ENCODE measurements at regions not wholly inside any gene's neighbourhood (a gene's known extent, or its start where the extent isn't known, plus 50 kb on each side); places are given as distances from the start of the nearest gene placed in this dataset.
"Not testable (repeated sequence)": the region's sequence is repeated elsewhere in the genome, so short reads cannot be mapped to it uniquely, and the experiment has no call there.

DNA sequence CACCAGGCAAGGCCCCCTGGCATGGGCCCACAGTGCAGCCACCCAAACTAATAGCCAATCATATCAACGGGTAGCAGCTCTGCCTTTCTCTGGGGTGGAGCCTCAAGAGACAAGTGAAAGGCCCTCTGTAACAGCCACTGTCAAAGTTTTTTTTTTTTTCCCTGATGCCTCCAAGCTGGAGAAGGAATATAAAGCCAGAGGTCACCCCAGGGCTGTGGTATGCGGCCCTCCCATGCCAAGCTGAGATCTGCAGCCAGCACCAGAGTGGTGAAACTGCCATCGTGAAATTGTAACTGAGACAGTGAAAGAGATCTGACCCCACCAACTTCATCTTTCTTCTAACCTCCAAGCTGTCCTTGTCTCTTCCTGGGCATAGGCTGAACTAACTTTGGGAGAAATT, 407.0 kb downstream of the KLHL4 start:
- DNase-seq (ENCODE audit: low read depth in 1 of 2, low spot score in 1 of 2) = no peak

DNA sequence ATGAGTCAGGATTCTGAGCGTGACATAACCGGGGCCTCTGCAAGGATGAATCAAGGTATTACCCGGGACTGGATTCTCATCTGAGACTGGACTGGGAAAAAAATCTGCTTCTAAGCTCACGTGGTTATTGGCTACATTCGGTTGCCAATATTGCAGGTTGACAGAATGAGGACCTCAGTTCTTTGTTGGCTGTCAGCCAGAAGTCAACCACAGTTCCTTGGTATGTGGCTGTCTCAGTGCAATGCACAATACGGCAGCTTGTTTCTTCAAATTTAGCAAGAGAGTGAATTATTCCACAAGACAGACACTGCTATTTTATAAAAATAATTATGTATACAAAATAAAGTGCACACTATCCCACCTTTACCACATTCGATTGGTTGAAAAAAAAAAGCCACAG, 424.2 kb downstream of the KLHL4 start:
- no peak for DNase-seq (ENCODE audit: low read depth in 1 of 2, low spot score in 1 of 2)

DNA sequence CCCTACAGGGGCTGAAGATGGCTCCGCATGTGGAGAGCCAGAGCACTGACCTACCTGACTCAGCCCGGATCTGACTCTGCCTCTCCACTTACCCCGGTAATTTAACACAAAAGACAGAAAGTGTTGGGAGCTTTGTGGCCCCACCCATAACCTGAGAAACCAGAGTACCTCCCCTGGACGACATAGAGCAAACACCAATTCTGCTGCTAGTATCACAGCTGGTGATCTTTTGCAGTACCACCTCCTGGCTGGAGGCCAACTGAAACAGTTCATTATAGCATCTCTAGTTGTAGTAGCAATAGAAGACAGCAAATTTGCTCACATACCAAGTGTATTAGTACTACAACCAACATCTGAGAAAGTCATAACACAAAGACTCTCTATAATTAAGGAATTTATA, 443.9 kb downstream of the KLHL4 start:
- no peak for DNase-seq (ENCODE audit: low read depth in 1 of 2, low spot score in 1 of 2)

DNA sequence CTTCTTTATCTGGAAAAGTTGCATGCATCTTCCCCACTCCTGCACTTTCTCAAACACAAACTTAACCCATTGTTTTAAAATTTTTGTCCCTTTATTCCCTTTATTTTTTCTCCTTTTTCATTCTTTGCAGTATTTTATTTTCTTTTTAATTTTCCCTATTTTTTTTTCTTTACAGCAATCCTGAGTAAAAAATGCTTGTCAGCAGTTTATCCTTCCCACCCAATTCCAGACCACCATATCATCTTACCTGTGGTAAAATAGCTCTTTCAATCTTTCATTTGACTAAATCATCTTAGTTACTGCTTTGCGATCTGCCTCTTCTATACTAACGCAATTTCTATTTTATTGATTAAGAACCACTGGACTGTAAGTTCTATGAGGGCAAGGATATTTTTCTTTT, 450.5 kb downstream of the KLHL4 start:
- DNase-seq (ENCODE audit: low read depth in 1 of 2, low spot score in 1 of 2) = no peak

DNA sequence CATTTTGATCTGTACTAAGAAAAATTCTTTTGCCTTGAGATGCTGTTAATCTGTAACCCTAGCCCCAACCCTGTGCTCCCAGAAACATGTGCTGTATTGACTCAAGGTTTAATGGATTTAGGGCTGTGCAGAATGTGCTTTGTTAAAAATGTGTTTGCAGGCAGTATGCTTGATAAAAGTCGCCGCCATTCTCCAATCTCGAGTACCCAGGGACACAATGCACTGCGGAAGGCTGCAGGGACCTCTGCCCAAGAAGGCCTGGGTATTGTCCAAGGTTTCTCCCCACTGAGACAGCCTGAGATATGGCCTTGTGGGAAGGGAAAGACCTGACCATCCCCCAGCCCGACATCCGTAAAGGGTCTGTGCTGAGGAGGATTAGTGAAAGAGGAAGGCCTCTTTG, 454.5 kb downstream of the KLHL4 start:
- not testable (repeated sequence) for DNase-seq (ENCODE audit: low read depth in 1 of 2, low spot score in 1 of 2)

DNA sequence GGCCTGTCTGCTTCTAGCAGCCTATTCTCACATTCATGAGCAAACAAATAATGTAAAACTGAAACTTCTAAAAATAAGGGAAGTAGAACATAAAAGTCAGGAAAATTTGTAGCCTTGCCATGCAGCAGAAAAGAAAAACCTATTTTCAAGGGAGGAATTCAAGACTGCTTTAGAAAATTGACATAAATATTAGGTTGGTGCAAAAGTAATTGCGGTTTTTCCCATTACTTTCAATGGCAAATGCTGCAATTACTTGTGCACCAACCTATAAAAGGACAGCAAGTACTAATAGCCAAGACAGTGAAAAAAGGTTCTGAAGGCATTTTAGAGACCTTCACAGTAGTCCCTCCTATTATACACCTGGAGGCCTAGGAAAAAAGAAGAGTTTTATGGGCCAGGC, 457.8 kb downstream of the KLHL4 start:
- no peak for DNase-seq (ENCODE audit: low read depth in 1 of 2, low spot score in 1 of 2)

DNA sequence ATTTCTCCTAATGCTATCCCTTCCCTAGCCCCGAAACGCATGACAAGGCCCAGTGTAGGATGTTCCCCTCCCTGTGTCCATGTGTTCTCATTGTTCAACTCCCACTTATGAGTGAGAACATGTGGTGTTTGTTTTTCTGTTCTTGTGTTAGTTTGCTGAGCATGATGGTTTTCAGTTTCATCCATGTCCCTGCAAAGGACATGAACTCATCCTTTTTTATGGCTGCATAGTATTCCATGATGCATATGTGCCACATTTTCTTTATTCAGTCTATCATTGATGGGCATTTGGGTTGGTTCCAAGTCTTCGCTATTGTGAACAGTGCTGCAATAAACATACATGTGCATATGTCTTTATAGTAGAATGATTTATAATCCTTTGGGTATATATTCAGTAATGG, 490.3 kb downstream of the KLHL4 start:
- not testable (repeated sequence) for DNase-seq (ENCODE audit: low read depth in 1 of 2, low spot score in 1 of 2)

DNA sequence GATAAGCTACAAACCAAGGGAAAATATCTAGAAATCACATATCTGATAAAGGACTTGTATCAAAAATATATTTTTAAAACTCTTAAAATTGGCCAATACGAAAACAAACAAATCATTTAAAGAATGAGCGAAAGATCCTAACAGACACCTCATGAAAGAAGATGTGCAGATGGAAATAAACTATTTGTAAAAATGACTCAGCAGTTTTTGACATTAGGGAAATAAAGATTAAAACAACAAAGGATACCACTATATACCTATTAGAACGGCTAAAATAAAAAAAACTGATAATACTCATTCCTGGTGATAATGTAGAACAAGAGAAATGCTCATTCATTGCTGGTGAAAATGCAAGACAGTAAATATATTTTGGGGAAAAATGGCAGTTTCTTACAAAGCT, 506.4 kb downstream of the KLHL4 start:
- no peak for DNase-seq (ENCODE audit: low read depth in 1 of 2, low spot score in 1 of 2)

DNA sequence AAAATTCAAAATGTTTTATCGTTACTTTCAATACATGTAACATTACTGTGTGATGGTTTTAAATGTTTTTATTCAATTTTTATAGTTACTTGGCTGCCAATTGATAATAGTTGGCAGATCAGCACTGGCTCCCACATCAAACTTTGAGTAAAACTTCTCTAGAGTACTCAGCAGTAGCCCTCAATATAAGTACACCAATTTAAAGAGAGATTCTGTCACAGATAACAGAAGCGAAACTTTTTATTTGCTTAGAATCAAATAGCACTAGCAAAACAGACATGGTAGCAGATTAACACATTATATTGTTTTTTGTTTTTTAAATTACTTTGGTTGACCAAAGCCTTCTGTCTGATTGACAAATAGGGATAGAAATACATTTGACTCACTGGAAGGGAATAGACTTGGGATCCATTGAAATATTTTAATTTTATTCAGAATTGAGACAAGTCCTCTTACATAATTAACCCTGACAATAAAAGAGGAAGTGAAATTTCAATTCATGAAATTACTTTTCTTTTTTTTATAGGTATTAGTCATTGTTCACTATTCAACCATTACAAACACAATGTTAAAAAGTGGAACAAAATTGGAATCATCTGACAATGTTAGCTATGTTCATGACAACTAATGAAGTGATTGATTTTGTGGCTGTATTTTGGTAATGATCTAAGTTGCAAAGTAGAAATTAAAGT, 554.9 kb downstream of the KLHL4 start:
- no peak for DNase-seq (ENCODE audit: low read depth in 1 of 2, low spot score in 1 of 2)

DNA sequence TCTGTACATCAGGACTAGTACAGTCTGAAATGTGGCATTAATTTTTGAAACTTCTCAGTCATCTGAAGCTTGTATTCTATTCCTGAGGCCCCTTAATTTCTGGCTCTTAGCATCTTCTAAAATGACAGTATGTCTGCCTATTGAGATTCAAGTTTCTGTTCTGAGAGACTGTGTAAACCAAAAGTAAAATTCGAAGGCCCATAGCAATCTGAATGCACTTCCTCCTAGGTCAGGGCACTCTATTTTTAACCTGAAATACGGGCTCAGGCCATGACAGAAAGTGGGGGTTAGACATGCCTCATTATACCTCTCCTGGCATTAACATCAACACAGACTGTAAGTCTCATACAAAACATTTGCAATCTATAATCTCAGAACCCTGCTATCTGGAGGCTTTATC, 584.4 kb downstream of the KLHL4 start:
- no peak for DNase-seq (ENCODE audit: low read depth in 1 of 2, low spot score in 1 of 2)

DNA sequence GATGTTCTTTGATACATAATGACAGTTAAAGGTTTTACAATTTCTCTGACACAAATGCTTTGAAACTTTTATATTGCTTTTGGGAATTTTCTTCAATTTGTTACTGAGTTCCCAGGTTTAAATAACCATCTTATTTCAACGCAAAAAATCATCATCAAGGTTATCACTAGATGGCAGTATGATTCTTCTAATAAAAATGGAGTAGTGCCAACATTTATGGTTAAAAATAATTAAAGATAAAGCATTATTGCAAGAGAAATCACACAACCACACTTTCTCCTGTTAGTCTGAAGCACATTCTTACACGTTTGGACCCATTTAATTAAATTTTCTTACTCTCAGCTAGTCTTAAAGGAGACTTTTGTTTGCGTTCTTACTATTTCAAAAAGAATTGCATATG, 611.3 kb upstream of the CPXCR1 start:
- no peak for DNase-seq (ENCODE audit: low read depth in 1 of 2, low spot score in 1 of 2)

DNA sequence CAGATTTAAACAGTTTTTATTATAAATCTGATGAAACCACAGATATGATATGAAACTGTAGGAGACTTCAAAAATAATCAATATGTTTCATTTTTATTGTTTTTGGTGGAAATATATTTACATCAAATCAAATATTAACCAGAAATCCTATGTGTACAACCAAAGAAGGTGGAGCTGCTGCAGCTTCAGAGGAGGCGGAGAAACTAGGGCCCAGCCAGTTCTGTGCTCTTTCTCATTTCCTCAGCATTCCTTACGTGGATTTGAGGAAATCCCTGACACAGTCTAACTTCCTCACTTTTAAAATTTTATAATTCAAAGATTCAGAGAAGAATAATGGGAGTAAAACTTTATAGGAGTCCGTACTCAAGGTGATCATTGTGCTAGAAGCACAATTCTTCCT, 610.7 kb upstream of the CPXCR1 start:
- DNase-seq (ENCODE audit: low read depth in 1 of 2, low spot score in 1 of 2) = no peak

DNA sequence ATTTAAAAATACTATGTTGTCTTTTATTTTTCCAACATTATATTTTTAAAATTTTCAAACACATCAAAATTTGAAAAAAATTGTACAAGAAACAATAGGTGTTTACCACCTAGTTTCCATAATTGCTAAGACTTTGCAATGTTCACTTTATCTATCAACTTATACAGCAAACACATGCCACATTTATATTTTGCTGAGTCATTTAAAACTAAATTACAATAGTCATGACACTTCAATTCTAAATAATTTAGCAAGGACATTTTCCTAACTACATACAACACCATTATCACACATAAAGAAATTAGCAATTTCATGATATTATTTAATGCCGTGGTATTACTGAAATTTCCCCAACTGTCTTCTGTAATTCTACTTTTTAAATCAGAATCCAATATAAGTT, 600.4 kb upstream of the CPXCR1 start:
- no peak for DNase-seq (ENCODE audit: low read depth in 1 of 2, low spot score in 1 of 2)

DNA sequence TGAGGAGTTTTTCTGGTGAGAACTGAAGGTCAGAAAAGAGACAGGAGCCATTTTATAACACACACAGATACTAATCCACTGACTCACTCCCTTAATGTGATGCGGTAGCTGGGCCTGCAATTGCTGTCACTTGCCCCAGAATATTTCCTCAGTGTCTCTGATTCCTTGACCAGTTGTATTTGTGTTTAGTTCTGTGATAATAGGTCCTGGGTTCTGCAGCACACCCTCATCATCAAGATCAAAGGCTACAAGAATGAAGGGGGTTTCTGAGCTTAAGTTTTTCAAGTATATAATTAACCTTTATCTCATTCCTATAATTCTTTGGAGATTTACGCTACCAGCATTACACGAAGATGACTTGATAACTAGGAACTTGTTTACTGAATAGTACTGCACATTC, 576.5 kb upstream of the CPXCR1 start:
- DNase-seq (ENCODE audit: low read depth in 1 of 2, low spot score in 1 of 2) = no peak

DNA sequence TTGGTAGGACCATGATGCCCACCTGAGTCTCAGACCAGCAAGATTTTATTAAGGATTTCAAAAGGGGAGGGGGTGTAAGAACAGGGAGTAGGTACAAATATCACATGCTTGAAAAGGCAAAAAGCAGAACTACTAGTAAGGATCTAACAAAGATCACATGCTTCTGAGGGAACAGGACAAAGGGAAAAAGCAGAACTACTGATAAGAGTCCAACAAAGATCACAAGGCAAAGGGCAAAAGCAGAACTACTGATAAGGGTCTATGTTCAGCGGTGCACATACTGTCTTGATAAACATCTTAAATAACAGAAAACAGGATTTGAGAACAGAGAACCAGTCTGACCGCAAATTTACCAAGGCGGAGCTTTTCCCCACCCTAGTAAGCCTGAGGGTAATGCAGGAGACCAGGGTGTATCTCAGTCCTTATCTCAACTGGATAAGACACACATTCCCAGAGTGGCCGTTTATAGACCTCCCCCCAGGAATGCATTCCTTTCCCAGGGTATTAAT, 573.0 kb upstream of the CPXCR1 start:
- DNase-seq (ENCODE audit: low read depth in 1 of 2, low spot score in 1 of 2) = not testable (repeated sequence)

DNA sequence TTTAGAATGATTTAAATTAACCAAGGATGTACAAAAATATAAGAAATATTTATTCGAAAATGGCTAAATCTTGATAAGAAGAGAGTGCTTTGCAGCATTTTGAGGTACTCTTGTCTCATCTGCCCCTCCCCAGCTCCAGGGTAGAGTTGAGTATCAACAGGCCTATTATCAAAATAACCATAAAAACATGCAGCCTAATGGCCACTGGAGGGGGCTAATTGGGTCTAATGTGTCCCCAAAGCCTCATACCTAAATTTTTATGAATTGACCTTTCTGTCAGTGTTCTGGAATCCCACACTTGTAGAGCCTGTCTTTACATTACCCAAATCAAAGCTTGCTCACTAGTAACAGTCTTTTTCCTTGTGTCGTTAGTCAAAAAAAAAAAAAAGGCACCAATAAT, 544.9 kb upstream of the CPXCR1 start:
- DNase-seq (ENCODE audit: low read depth in 1 of 2, low spot score in 1 of 2) = no peak

DNA sequence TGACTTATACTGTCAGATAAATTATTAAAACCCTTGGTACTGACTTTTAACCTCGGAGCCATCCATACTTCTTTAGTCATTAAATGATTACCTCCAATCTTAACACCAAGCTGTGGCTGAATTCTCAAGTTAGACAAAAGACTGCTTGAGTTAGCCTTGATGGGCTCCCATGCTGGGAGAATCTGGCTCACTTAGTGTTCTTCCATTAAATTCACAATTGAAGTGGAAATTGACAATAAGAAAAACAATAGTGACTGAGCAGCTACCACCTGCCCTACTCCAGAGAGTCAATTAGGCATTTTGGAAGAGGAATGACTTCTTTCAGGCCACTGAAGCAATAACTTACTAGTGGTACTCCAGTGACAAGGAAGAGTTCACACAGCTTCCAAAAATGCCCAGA, 503.0 kb upstream of the CPXCR1 start:
- no peak for DNase-seq (ENCODE audit: low read depth in 1 of 2, low spot score in 1 of 2)

DNA sequence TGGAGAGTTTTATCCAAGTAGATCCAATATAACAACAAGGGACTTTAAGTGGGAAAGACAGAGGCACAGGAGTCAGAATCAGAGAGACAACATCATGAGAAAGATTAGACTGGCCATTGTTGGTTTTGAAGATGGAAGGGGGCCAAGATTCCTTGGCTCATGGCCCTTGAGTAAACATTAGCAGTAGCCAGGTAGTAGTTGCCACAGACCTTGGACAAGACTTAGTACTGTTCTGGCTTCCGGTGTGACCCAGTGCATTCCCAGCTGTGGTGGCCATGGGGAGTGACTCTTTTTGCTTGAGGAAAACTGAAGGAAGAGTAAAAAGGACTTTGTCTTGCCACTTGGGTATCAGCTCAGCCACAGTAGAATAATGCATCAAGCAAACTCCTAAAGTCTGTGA, 462.2 kb upstream of the CPXCR1 start:
- no peak for DNase-seq (ENCODE audit: low read depth in 1 of 2, low spot score in 1 of 2)

DNA sequence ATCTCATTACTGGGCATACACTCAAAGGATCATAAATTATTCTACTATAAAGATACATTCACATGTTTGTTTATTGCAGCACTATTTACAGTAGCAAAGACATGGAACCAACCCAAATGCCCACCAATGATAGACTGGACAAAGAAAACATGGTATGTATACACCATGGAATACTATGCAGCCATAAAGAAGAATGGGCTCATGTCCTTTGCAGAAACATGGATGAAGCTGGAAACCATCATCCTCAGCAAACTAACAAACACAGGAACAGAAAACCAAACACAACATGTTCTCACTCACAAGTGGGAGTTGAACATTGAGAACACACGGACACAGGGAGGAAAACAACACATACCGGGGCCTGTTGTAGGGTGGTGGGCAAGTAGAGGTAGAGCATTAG, 433.1 kb upstream of the CPXCR1 start:
- DNase-seq (ENCODE audit: low read depth in 1 of 2, low spot score in 1 of 2) = not testable (repeated sequence)

DNA sequence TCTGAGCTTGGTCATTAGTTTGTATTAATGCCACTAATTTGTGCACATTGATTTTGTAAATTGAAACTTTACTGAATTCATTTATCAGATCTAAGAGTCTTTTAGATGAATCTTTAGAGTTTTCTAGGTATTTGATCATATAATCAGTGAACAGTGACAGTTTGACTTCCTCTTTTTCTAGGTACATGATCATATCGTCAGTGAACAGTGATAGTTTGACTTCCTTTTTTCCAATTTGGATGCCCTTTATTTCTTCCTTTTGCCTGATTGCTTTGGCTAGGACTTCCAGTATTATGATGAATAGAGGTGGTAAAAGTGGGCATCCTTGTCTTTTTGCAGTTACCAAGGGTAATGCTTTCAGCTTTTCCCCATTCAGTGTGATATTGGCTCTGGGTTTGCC, 421.4 kb upstream of the CPXCR1 start:
- no peak for DNase-seq (ENCODE audit: low read depth in 1 of 2, low spot score in 1 of 2)

DNA sequence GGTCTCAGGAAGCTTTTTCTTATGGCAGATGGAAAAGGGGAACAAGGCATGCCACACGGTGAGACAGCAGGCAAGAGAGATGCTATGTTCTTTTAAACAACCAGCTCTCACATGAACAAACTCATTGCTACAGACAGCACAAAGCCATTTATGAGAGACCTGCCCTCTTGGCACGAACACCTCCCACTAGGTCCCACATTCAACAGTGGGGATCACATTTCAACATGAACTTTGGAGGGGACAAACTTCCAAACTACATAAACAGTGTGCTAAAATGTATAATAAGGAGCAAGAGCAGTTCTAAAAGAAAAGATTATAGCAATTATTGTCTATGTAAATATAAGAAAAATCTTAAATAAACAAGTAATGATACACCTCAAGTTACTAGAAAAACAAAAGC, 391.8 kb upstream of the CPXCR1 start:
- no peak for DNase-seq (ENCODE audit: low read depth in 1 of 2, low spot score in 1 of 2)

DNA sequence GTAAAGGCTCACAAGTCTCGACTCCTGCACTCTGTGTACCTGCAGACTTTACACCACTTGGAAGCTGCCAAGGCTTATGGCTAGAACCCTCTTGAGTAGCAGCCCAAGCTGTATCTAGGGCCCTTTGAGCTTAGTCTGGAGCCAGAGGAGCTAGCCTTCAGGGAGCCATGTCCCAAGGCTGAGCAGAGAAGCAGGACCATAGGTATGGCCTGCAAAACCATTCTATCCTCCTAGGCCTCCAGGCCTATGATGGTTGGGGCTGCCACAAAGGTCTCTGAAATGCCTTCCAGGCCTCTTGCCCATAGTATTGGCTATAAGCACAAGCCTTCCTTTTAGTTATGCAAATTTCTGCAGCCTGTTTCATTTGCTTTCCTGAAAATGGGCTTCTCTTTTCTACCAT, 380.7 kb upstream of the CPXCR1 start:
- DNase-seq (ENCODE audit: low read depth in 1 of 2, low spot score in 1 of 2) = no peak

DNA sequence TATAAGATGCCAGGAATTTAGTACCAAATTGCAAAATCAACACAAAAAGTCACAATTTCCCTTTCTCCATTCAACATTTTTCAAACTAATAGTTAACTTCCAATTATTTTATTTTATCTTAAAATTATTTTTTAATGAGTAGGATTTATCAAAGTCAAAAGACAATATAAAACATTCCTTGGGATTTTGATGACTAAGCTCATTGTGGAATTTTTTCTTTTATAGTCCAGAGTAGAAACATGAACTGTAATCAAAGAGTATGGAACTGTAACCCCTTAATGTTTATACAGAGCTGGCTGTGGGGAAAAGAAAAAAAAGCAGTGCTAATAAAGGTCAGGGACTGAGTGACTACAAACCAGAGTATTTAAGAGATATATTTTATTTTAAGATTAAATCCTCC, 368.6 kb upstream of the CPXCR1 start:
- no peak for DNase-seq (ENCODE audit: low read depth in 1 of 2, low spot score in 1 of 2)

DNA sequence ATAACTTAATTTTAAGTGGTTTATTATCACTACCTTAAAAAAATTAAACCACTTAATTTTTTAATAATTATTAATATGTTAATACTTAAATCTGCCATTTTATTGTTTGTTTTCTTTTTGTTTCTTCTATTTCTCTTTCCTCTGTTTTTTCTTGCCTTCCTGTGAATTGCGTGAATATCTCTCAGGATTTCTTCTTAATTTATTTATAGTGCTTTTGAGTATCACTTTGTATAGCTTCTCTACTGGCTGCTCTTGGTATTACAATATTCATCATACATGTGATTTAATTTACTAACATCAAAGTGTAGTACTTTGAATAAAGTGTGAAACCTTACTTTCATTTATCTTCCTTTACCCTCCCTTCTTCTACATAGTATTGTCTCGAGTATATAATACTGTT, 349.5 kb upstream of the CPXCR1 start:
- DNase-seq (ENCODE audit: low read depth in 1 of 2, low spot score in 1 of 2) = no peak

Data from activated CD4-positive, alpha-beta T cell treated with anti-CD3 and anti-CD28 coated beads, Interleukin-2, amount 50 U/mL, for 24 hours (primary cell).